Heart left ventricle (tissue), 16 donors: ENCODE measurements at regions not wholly inside any gene's neighbourhood (a gene's known extent, or its start where the extent isn't known, plus 50 kb on each side); places are given as distances from the start of the nearest gene placed in this dataset.

Source experiments
- ATAC-seq, 4 donors: fragments of 200-7000 bp; cut with Tn5 transposase; one replicate each; pipeline ENCODE4 v1.9.1; 2020 to 2022; ENCODE audit warnings: moderate library complexity in 4 of 4, mild to moderate bottlenecking in 3 of 4, moderate number of reproducible peaks in 1 of 4
- DNase-seq, 5 donors: peaks; one replicate each; pipeline ENCODE4 v3.0.0-alpha.2; 2020
- H3K27ac ChIP-seq, 12 donors: fragments of 200-600 bp; sonication (generic) in 4 of 12; one replicate each; pipeline versions ENCODE4 v1.5.0 to v1.8.0; 2016 to 2022; ENCODE audit warnings: mild to moderate bottlenecking in 2 of 12
- H3K27me3 ChIP-seq, 9 donors: fragments of 200-600 bp; sonication (generic) in 2 of 9; one replicate each; pipeline versions ENCODE4 v1.5.1 to v1.8.0; 2016 to 2022; ENCODE audit warnings: mild to moderate bottlenecking in 3 of 9
- H3K36me3 ChIP-seq, 9 donors: fragments of 200-600 bp; sonication (generic) in 2 of 9; one replicate each; pipeline versions ENCODE4 v1.5.0 to v1.8.0; 2018 to 2022; ENCODE audit warnings: mild to moderate bottlenecking in 2 of 9
- H3K4me1 ChIP-seq, 12 donors: fragments of 200-600 bp; sonication (generic) in 4 of 12; one replicate each; pipeline versions ENCODE4 v1.5.0 to v1.8.0; 2016 to 2022; ENCODE audit warnings: mild to moderate bottlenecking in 3 of 12
- H3K4me3 ChIP-seq, 12 donors: fragments of 200-600 bp; sonication (generic) in 4 of 12; one replicate each; pipeline versions ENCODE4 v1.5.0 to v1.8.0; 2017 to 2022; ENCODE audit warnings: mild to moderate bottlenecking in 9 of 12, moderate library complexity in 4 of 12
- H3K9me3 ChIP-seq, 12 donors: fragments of 200-600 bp; sonication (generic) in 4 of 12; one replicate each; pipeline versions ENCODE4 v1.5.0 to v1.8.0; 2016 to 2022; ENCODE audit warnings: mild to moderate bottlenecking in 1 of 12
- CTCF ChIP-seq, 12 donors: fragments of 200-600 bp; sonication (generic) in 4 of 12; IDR thresholded peaks; one replicate each; pipeline versions ENCODE4 v1.5.0 to v1.8.0; 2018 to 2022; ENCODE audit warnings: antibody characterized with exemption in 12 of 12, mild to moderate bottlenecking in 5 of 12
- POLR2A ChIP-seq, 2 donors: fragments of 450-650 bp; IDR thresholded peaks; one replicate each; pipeline ENCODE4 v1.6.1; 2017; ENCODE audit warnings: antibody characterized with exemption in 2 of 2, mild to moderate bottlenecking in 2 of 2, moderate library complexity in 2 of 2
- WGBS, 4 donors: extraction: QIAGEN DNeasy Blood & Tissue Kit in 2 of 4; methylation state at CpG; one replicate each; pipeline versions ENCODE4 v1.1.5 to v1.1.7; 2013 to 2018; 5-methylcytosine and 5-hydroxymethylcytosine counted together
- intact Hi-C, 10 donors: fragments of 100-400 bp; cut with DNase I; formaldehyde crosslinking; loops; one replicate each; pipeline versions ENCODE4 v1.11.1 to v1.14.2; 2022
- donor health status: ischemic (EF 13 %, LVEDD 7.1; RV severe dilation, severe dysfunction).
- donor health status: healthy with polysubstance abuse.
- donor health status: DM: no; HTN: yes; CAD: no.
- donor health status: DM: no; HTN: no; CAD: no.
- donor health status: ischemic (EF 25% LVEDD 6.9; RV normal size, moderate dysfunction).
- donor health status: ischemic (EF 25% LVEDD 5.7; RV mildly dilated, moderate dysfunction).
- donor health status: healthy.
- donor health status: DM: yes; HTN: yes; CAD: no.
- donor health status: ischemic (EF 35%, LVEDD 5.7; RV mildly dilated, moderate dysfunction).
- donor health status: nonischemic (EF 11% LVEDD 7.7; RV severe dilation, severe dysfunction).
- donor health status: DM: yes; HTN: yes; CAD: no.
- donor health status: PGD.
- donor health status: ischemic (EF 29% LVEDD 5.4; RV normal size, mild dysfunction).
- donor health status: nonischemic (EF 23%, LVEDD 6.1; RV moderate dilation, normal function).

- H3K4me1 ChIP-seq, result no peaks in the 10 kb centered on the region
- H3K27me3 ChIP-seq, result peaks cover 0 to 3% (median 0%) of the 10 kb centered on the region in 9 donors
- 74 to 82% (median 78%) methylated on average over 4 of the region's 4 CpGs for WGBS, 4 donors
- intact Hi-C loops, result no loop called here
- ATAC-seq (no peak), DNase-seq (no peak)
- no peak overlapping the region for H3K4me3 ChIP-seq
- no peak overlapping the region for H3K27ac ChIP-seq
- TF ChIP-seq POLR2A (IDR thresholded peaks at IDR 0.05) (no peak), CTCF (IDR thresholded peaks at IDR 0.05) (no peak)
- peaks cover 0 to 8% (median 0%) of the 10 kb centered on the region in 12 donors for H3K9me3 ChIP-seq
- no peaks in the 10 kb centered on the region for H3K36me3 ChIP-seq
Measured at GRCh38 chr1:47545912-47546483, 108.2 kb downstream of the FOXD2 start.

GRCh38 chr1:47547753-47548573 is 110.1 kb downstream of the FOXD2 start:
- Histone ChIP-seq H3K4me1 (no peaks in the 10 kb centered on the region), H3K36me3 (no peaks in the 10 kb centered on the region), H3K9me3 (no peaks in the 10 kb centered on the region), H3K27me3 (peaks cover 0 to 7% (median 0%) of the 10 kb centered on the region in 9 donors), H3K4me3 (no peak overlapping the region), H3K27ac (no peak overlapping the region)
- intact Hi-C loops, result no loop called here
- WGBS, 4 donors, result 32 to 45% (median 40%) methylated on average over 8 to 11 of the region's 11 CpGs
- no peak for ATAC-seq
- no peak for DNase-seq
- TF ChIP-seq CTCF (IDR thresholded peaks at IDR 0.05), result no peak
- TF ChIP-seq POLR2A (IDR thresholded peaks at IDR 0.05), result no peak

GRCh38 chr1:47548637-47549036 is 110.8 kb downstream of the FOXD2 start:
- H3K36me3 ChIP-seq, result no peaks in the 10 kb centered on the region
- no peak overlapping the region for H3K4me3 ChIP-seq
- intact Hi-C loops, result no loop called here
- TF ChIP-seq POLR2A (IDR thresholded peaks at IDR 0.05), result no peak
- no peak for TF ChIP-seq CTCF (IDR thresholded peaks at IDR 0.05)
- 68 to 77% (median 73%) methylated on average over 2 of the region's 2 CpGs for WGBS, 4 donors
- no peak overlapping the region for H3K27ac ChIP-seq
- DNase-seq (no peak), ATAC-seq (no peak)
- H3K4me1 ChIP-seq, result no peaks in the 10 kb centered on the region
- H3K9me3 ChIP-seq, result no peaks in the 10 kb centered on the region
- H3K27me3 ChIP-seq, result peaks cover 0 to 7% (median 0%) of the 10 kb centered on the region in 9 donors

- Histone ChIP-seq H3K36me3 (no peaks in the 10 kb centered on the region), H3K9me3 (no peaks in the 10 kb centered on the region), H3K27ac (no peak overlapping the region), H3K4me1 (no peaks in the 10 kb centered on the region), H3K4me3 (no peak overlapping the region), H3K27me3 (peaks cover 0 to 12% (median 0%) of the 10 kb centered on the region in 9 donors)
- no peak for TF ChIP-seq CTCF (IDR thresholded peaks at IDR 0.05)
- WGBS, 4 donors, result 91 to 100% (median 94%) methylated on average over 2 of the region's 2 CpGs
- DNase-seq (no peak), ATAC-seq (no peak)
- intact Hi-C loops, result no loop called here
Measured at GRCh38 chr1:47549532-47549931, 111.7 kb downstream of the FOXD2 start.
